GM19463 (cell line): ENCODE measurements at regions not wholly inside any gene's neighbourhood (a gene's known extent, or its start where the extent isn't known, plus 50 kb on each side); places are given as distances from the start of the nearest gene placed in this dataset.
A peak's percentile ranks its signal among the peaks of the same experiment; 100 is the strongest.
"Not testable (repeated sequence)": the region's sequence is repeated elsewhere in the genome, so short reads cannot be mapped to it uniquely, and the experiment has no call there.

Experiments
- ATAC-seq: cut with Tn5 transposase; IDR thresholded peaks from one replicate; pipeline ENCODE4 v1.9.1; 2021; ENCODE audit warnings: mild to moderate bottlenecking, moderate library complexity; ENCODE audit not compliant: unreplicated experiment

- ATAC-seq = no peak
These were observed 219.1 kb downstream of the PHLDA1 start for GRCh38 chr12:75812271-75813018.

- no peak for ATAC-seq
These were observed 221.8 kb downstream of the PHLDA1 start for GRCh38 chr12:75809746-75810145.

- no peak for ATAC-seq
These were observed 224.1 kb downstream of the PHLDA1 start for GRCh38 chr12:75807494-75807893.

GRCh38 chr12:75805905-75806304 is 225.7 kb downstream of the PHLDA1 start:
- ATAC-seq = no peak

- no peak for ATAC-seq
These were observed 226.3 kb downstream of the PHLDA1 start for GRCh38 chr12:75805320-75805719.

GRCh38 chr12:75798136-75798926 is 233.2 kb downstream of the PHLDA1 start:
- ATAC-seq = no peak

GRCh38 chr12:75795125-75795524 is 236.5 kb downstream of the PHLDA1 start:
- ATAC-seq = no peak

- ATAC-seq = no peak
These were observed 238.9 kb downstream of the PHLDA1 start for GRCh38 chr12:75792687-75793086.

- ATAC-seq = no peak
These were observed 241.4 kb downstream of the PHLDA1 start for GRCh38 chr12:75790219-75790618.

GRCh38 chr12:75787146-75787545 is 244.4 kb downstream of the PHLDA1 start:
- not testable (repeated sequence) for ATAC-seq

- ATAC-seq = no peak
These were observed 245.5 kb downstream of the PHLDA1 start for GRCh38 chr12:75786070-75786469.

- no peak for ATAC-seq
These were observed 247.0 kb downstream of the PHLDA1 start for GRCh38 chr12:75784591-75784990.

- no peak for ATAC-seq
These were observed 248.3 kb downstream of the PHLDA1 start for GRCh38 chr12:75783093-75783877.

GRCh38 chr12:75782069-75782581 is 249.5 kb downstream of the PHLDA1 start:
- no peak for ATAC-seq

GRCh38 chr12:75781532-75782046 is 250.0 kb downstream of the PHLDA1 start:
- no peak for ATAC-seq

- ATAC-seq = no peak
These were observed 251.6 kb downstream of the PHLDA1 start for GRCh38 chr12:75779891-75780496.

- ATAC-seq = peak; percentile 77
These were observed 257.1 kb downstream of the PHLDA1 start for GRCh38 chr12:75774261-75775052.

- ATAC-seq = no peak
These were observed 258.2 kb downstream of the PHLDA1 start for GRCh38 chr12:75773377-75773776.

GRCh38 chr12:75771023-75771422 is 259.6 kb upstream of the KRR1 start:
- no peak for ATAC-seq

- no peak for ATAC-seq
These were observed 256.5 kb upstream of the KRR1 start for GRCh38 chr12:75767957-75768356.
